Skeletal muscle satellite cell (primary cell): ENCODE measurements at regions not wholly inside any gene's neighbourhood (a gene's known extent, or its start where the extent isn't known, plus 50 kb on each side); places are given as distances from the start of the nearest gene placed in this dataset.

Source experiments
- H3K27me3 ChIP-seq: 2 replicates; pipeline ENCODE4 v1.7.0; 2013; ENCODE audit warnings: low read length; ENCODE audit not compliant: control insufficient read depth, insufficient read depth
- H3K36me3 ChIP-seq: 2 replicates; pipeline ENCODE4 v1.7.0; 2013; ENCODE audit warnings: mild to moderate bottlenecking, control low read depth, low read length; ENCODE audit not compliant: insufficient read depth
- H3K4me1 ChIP-seq: 2 replicates; pipeline ENCODE4 v1.7.0; 2013; ENCODE audit warnings: low read length; ENCODE audit not compliant: control insufficient read depth, insufficient read depth
- H3K4me2 ChIP-seq: 2 replicates; pipeline ENCODE4 v1.7.0; 2013; ENCODE audit warnings: mild to moderate bottlenecking, low read length
- H3K4me3 ChIP-seq: 2 replicates; pipeline ENCODE4 v1.7.0; 2013; ENCODE audit warnings: low read length
- H3K9ac ChIP-seq: 2 replicates; pipeline ENCODE4 v1.7.0; 2013; ENCODE audit warnings: mild to moderate bottlenecking, low read depth, low read length, moderate library complexity
- H3K9me3 ChIP-seq: replicated peaks from 2 replicates; pipeline ENCODE4 v1.7.0; 2013; ENCODE audit warnings: mild to moderate bottlenecking, control low read depth, low read length

- no peak overlapping the region for H3K4me2 ChIP-seq
- H3K27me3 ChIP-seq: peaks cover 6% of the 10 kb centered on the region
- no peak overlapping the region for H3K4me3 ChIP-seq
- H3K4me1 ChIP-seq: no peaks in the 10 kb centered on the region
- H3K36me3 ChIP-seq: no peaks in the 10 kb centered on the region
- H3K9ac ChIP-seq: no peak overlapping the region
- H3K9me3 ChIP-seq: no peaks in the 10 kb centered on the region
Observed at GRCh38 chr5:71873191-71873591, 154.1 kb downstream of the CARTPT start.

- Histone ChIP-seq H3K36me3 (no peaks in the 10 kb centered on the region), H3K4me3 (no peak overlapping the region)
Observed at GRCh38 chr5:71874521-71874920, 155.4 kb downstream of the CARTPT start.

GRCh38 chr5:71877511-71877910 lies 158.4 kb downstream of the CARTPT start:
- H3K9me3 ChIP-seq: no peaks in the 10 kb centered on the region
- no peaks in the 10 kb centered on the region for H3K4me1 ChIP-seq
- H3K27me3 ChIP-seq: peaks cover 20% of the 10 kb centered on the region
- H3K4me2 ChIP-seq: no peak overlapping the region
- H3K9ac ChIP-seq: no peak overlapping the region
- H3K4me3 ChIP-seq: no peak overlapping the region
- H3K36me3 ChIP-seq: no peaks in the 10 kb centered on the region

More at GRCh38 chr5:71874521-71874920, 155.4 kb downstream of the CARTPT start:
- H3K27me3 ChIP-seq: peaks cover 6% of the 10 kb centered on the region
- no peaks in the 10 kb centered on the region for H3K4me1 ChIP-seq
- H3K4me2 ChIP-seq: no peak overlapping the region
- no peak overlapping the region for H3K9ac ChIP-seq
- no peaks in the 10 kb centered on the region for H3K9me3 ChIP-seq

- H3K4me2 ChIP-seq: no peak overlapping the region
- H3K27me3 ChIP-seq: peaks cover 20% of the 10 kb centered on the region
- no peak overlapping the region for H3K9ac ChIP-seq
- H3K36me3 ChIP-seq: no peaks in the 10 kb centered on the region
- H3K4me3 ChIP-seq: no peak overlapping the region
- H3K4me1 ChIP-seq: peaks cover 9% of the 10 kb centered on the region
- no peaks in the 10 kb centered on the region for H3K9me3 ChIP-seq
Observed at GRCh38 chr5:71880536-71880935, 161.5 kb downstream of the CARTPT start.

GRCh38 chr5:71882826-71883741 lies 164.0 kb downstream of the CARTPT start:
- Histone ChIP-seq H3K9me3 (no peaks in the 10 kb centered on the region), H3K4me1 (peaks cover 11% of the 10 kb centered on the region), H3K4me3 (no peak overlapping the region), H3K27me3 (peaks cover 14% of the 10 kb centered on the region), H3K36me3 (no peaks in the 10 kb centered on the region), H3K4me2 (no peak overlapping the region), H3K9ac (no peak overlapping the region)

- H3K27me3 ChIP-seq: peaks cover 14% of the 10 kb centered on the region
- H3K4me1 ChIP-seq: peaks cover 11% of the 10 kb centered on the region
- no peak overlapping the region for H3K9ac ChIP-seq
- H3K4me3 ChIP-seq: no peak overlapping the region
- H3K9me3 ChIP-seq: no peaks in the 10 kb centered on the region
- no peaks in the 10 kb centered on the region for H3K36me3 ChIP-seq
- H3K4me2 ChIP-seq: no peak overlapping the region
Observed at GRCh38 chr5:71883742-71884103, 164.6 kb downstream of the CARTPT start.

- Histone ChIP-seq H3K9me3 (no peaks in the 10 kb centered on the region), H3K4me3 (no peak overlapping the region), H3K9ac (no peak overlapping the region), H3K4me1 (peaks cover 11% of the 10 kb centered on the region), H3K36me3 (no peaks in the 10 kb centered on the region), H3K4me2 (no peak overlapping the region), H3K27me3 (peaks cover 18% of the 10 kb centered on the region)
Observed at GRCh38 chr5:71884926-71885325, 165.9 kb downstream of the CARTPT start.

- H3K36me3 ChIP-seq: no peaks in the 10 kb centered on the region
- H3K4me1 ChIP-seq: peaks cover 11% of the 10 kb centered on the region
- H3K4me2 ChIP-seq: no peak overlapping the region
- no peaks in the 10 kb centered on the region for H3K9me3 ChIP-seq
- H3K9ac ChIP-seq: no peak overlapping the region
- no peak overlapping the region for H3K4me3 ChIP-seq
- H3K27me3 ChIP-seq: peaks cover 10% of the 10 kb centered on the region
Observed at GRCh38 chr5:71886406-71886805, 167.3 kb downstream of the CARTPT start.

- no peak overlapping the region for H3K9ac ChIP-seq
- H3K27me3 ChIP-seq: peaks cover 16% of the 10 kb centered on the region
- H3K4me3 ChIP-seq: peak overlapping the region; percentile 49
- peak overlapping the region; percentile 71 for H3K4me2 ChIP-seq
- H3K4me1 ChIP-seq: peaks cover 18% of the 10 kb centered on the region
- no peaks in the 10 kb centered on the region for H3K9me3 ChIP-seq
- no peaks in the 10 kb centered on the region for H3K36me3 ChIP-seq
Observed at GRCh38 chr5:71887680-71888079, 168.6 kb downstream of the CARTPT start.

- peaks cover 27% of the 10 kb centered on the region for H3K27me3 ChIP-seq
- no peak overlapping the region for H3K4me3 ChIP-seq
- H3K9ac ChIP-seq: no peak overlapping the region
Observed at GRCh38 chr5:71891406-71891805, 172.3 kb downstream of the CARTPT start.

GRCh38 chr5:71891856-71892255 lies 172.8 kb downstream of the CARTPT start:
- Histone ChIP-seq H3K4me2 (no peak overlapping the region), H3K4me1 (peaks cover 10% of the 10 kb centered on the region), H3K9ac (no peak overlapping the region), H3K36me3 (no peaks in the 10 kb centered on the region), H3K27me3 (peaks cover 27% of the 10 kb centered on the region), H3K9me3 (no peaks in the 10 kb centered on the region), H3K4me3 (no peak overlapping the region)

More at GRCh38 chr5:71891406-71891805, 172.3 kb downstream of the CARTPT start:
- Histone ChIP-seq H3K4me1 (peaks cover 10% of the 10 kb centered on the region), H3K4me2 (no peak overlapping the region), H3K36me3 (no peaks in the 10 kb centered on the region), H3K9me3 (no peaks in the 10 kb centered on the region)
